ENCODE measurements at regions not wholly inside any gene's neighbourhood (a gene's known extent, or its start where the extent isn't known, plus 50 kb on each side); places are given as distances from the start of the nearest gene placed in this dataset.

DNA sequence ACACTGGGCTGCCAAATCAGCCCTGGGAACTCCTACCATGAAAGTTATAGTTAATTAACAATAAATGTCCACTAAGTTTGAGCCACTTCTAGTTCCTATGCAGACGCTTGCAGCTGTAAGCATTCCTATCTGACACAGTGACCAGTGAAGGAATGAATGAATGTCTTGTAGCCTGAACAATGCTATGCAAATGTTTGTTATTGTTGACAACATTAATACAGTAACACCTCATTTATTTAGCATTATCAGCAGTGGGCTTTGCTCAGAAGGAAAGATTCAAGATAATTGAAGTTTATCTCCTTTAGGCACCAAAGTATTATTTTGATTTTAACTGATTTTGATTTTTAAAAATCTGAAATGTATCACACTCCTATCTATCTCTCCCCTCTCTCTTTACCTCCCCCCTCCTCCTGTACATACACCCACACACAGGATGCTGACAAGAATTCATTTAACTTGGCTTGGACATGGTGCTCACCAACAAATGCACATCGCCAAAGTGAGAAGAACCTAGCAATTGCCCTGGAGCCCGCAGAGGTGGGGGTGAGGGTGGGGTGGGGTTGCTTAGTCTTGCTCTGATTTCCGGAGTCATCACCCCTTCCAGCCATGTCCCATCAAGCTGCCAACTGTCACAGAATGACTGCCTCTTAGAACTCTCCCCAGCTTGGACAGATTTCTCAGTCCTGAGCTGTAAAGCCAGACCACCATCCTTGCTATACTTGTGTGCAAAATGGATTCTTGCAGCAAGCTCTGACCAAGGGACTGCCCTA is 215.3 kb upstream of the CSF3R start:
- no peak overlapping the region for H3K4ac ChIP-seq (replicated peaks; ENCODE audit: insufficient read length, low read depth, low read length)
- no peaks in the 10 kb centered on the region for H3K79me1 ChIP-seq (ENCODE audit: low read depth, low read length)
- H2BK15ac ChIP-seq (ENCODE audit: low read length): no peak overlapping the region
- no peak overlapping the region for H2BK120ac ChIP-seq (replicated peaks; ENCODE audit: low read depth, low read length)
- no peak overlapping the region for H3K14ac ChIP-seq (ENCODE audit: insufficient read length)
- no peak overlapping the region for H3K23ac ChIP-seq (ENCODE audit: insufficient read length)
- no peak overlapping the region for H3K56ac ChIP-seq (replicated peaks; ENCODE audit: insufficient read length, low read depth, low read length)
- FAIRE-seq: no peak
- H3K36me3 ChIP-seq (ENCODE audit: control insufficient read depth in 2 of 4, insufficient read depth in 4 of 4, low read length in 3 of 4): no peaks in the 10 kb centered on the region
- no peaks in the 10 kb centered on the region for H3K9me3 ChIP-seq (ENCODE audit: insufficient read depth in 2 of 2, low read depth in 1 of 2, low read length in 1 of 2)
- no peak overlapping the region for H2BK20ac ChIP-seq (ENCODE audit: low read length)
- no peak overlapping the region for H3K27ac ChIP-seq (ENCODE audit: low read depth, low read length)
- H2AFZ ChIP-seq (ENCODE audit: low read length): no peak overlapping the region
- 92% methylated on average over 4 of the region's 4 CpGs; no CpG with 5 or more reads in 1 of the 2 experiments for WGBS, 2 experiments (ENCODE audit: extremely low coverage in 1 of 2, insufficient coverage in 1 of 2, insufficient read length in 1 of 2, insufficient replicate concordance in 2 of 2, low coverage in 1 of 2, low lambda C conversion rate in 2 of 2, missing lambda C conversion rate in 1 of 2)
- H2BK5ac ChIP-seq (ENCODE audit: low read depth, low read length): no peak overlapping the region
- ChIA-PET CTCF (ENCODE audit: partially characterized antibody) (interaction anchor here (1.0 to 1.9 kb wide), 5 partner anchors 22 to 166 kb away, joined by 3 to 9 read pairs (median 5); no protein-coding TSS in a partner anchor), POLR2A (ENCODE audit: partially characterized antibody) (no interaction called here)
- H3K18ac ChIP-seq (ENCODE audit: extremely low read depth, low read length): no peak overlapping the region
- H4K5ac ChIP-seq (ENCODE audit: insufficient read length, low read depth, low read length): no peak overlapping the region
- H2BK12ac ChIP-seq (ENCODE audit: low read depth, low read length): no peak overlapping the region
- no peak overlapping the region for H4K8ac ChIP-seq (ENCODE audit: extremely low read depth, insufficient read depth, low read length)
- 0 out of 7 replicates have a peak, but pooled peaks cover 0 to 3% (median 0%) of the 10 kb centered on the region in 4 experiments for H3K4me1 ChIP-seq (replicated peaks in 1 of 4; ENCODE audit: control insufficient read depth in 3 of 4, insufficient read depth in 4 of 4, low read length in 3 of 4)
- H3K9ac ChIP-seq (replicated peaks in 1 of 4; ENCODE audit: extremely low read depth in 1 of 4, low read depth in 3 of 4, low read length in 3 of 4): no peak overlapping the region
- H3K4me2 ChIP-seq (ENCODE audit: insufficient read depth in 1 of 2, low read depth in 2 of 2, low read length in 2 of 2): no peak overlapping the region
- H3K23me2 ChIP-seq (ENCODE audit: low read depth, low read length): no peaks in the 10 kb centered on the region
- H4K20me1 ChIP-seq (replicated peaks in 1 of 2; ENCODE audit: control insufficient read depth in 1 of 2, insufficient read depth in 2 of 2, low read length in 2 of 2): peaks cover 0 to 2% of the 10 kb centered on the region in 2 experiments
- H3K79me2 ChIP-seq (ENCODE audit: control insufficient read depth in 1 of 2, insufficient read depth in 2 of 2, low read length in 2 of 2): no peaks in the 10 kb centered on the region
- no peaks in the 10 kb centered on the region; a peak in 1 of 7 replicates for H3K27me3 ChIP-seq (replicated peaks in 1 of 4; ENCODE audit: control insufficient read depth in 3 of 4, extremely low read depth in 1 of 4, insufficient read depth in 3 of 4, low read length in 3 of 4)
- H2AK5ac ChIP-seq (ENCODE audit: low read depth, low read length): no peak overlapping the region
- no peak for DNase-seq (ENCODE audit: low read depth in 1 of 2, low spot score in 2 of 2)
- no peak overlapping the region for H3K4me3 ChIP-seq (ENCODE audit: extremely low read depth in 1 of 4, insufficient read depth in 2 of 4, low read depth in 3 of 4, low read length in 4 of 4)
- no peak overlapping the region for H4K91ac ChIP-seq (replicated peaks; ENCODE audit: insufficient read length, low read length)
- TF ChIP-seq NANOG (IDR thresholded peaks at IDR 0.05; ENCODE audit: insufficient read depth, low read depth, low read length, poor library complexity, severe bottlenecking) (no peak), JUND (IDR thresholded peaks at IDR 0.05; ENCODE audit: low read length) (no peak), TCF12 (IDR thresholded peaks at IDR 0.05; ENCODE audit: low read depth, low read length) (no peak), POLR2AphosphoS5 (IDR thresholded peaks at IDR 0.05; ENCODE audit: low read depth, low read length) (no peak), HDAC2 (IDR thresholded peaks at IDR 0.05; ENCODE audit: borderline replicate concordance in 1 of 2, low read depth in 2 of 2, low read length in 2 of 2) (no peak), ZNF274 (IDR thresholded peaks at IDR 0.05; ENCODE audit: borderline replicate concordance, extremely low read depth, low read length) (no peak), KDM1A (IDR thresholded peaks at IDR 0.05; ENCODE audit: borderline replicate concordance, low read length) (no peak), CHD1 (IDR thresholded peaks at IDR 0.05; ENCODE audit: low read depth, low read length) (no peak)
- TF ChIP-seq, protein P1, sequence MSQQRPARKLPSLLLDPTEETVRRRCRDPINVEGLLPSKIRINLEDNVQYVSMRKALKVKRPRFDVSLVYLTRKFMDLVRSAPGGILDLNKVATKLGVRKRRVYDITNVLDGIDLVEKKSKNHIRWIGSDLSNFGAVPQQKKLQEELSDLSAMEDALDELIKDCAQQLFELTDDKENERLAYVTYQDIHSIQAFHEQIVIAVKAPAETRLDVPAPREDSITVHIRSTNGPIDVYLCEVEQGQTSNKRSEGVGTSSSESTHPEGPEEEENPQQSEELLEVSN (IDR thresholded peaks at IDR 0.05): no peak
- TF ChIP-seq, protein P2, sequence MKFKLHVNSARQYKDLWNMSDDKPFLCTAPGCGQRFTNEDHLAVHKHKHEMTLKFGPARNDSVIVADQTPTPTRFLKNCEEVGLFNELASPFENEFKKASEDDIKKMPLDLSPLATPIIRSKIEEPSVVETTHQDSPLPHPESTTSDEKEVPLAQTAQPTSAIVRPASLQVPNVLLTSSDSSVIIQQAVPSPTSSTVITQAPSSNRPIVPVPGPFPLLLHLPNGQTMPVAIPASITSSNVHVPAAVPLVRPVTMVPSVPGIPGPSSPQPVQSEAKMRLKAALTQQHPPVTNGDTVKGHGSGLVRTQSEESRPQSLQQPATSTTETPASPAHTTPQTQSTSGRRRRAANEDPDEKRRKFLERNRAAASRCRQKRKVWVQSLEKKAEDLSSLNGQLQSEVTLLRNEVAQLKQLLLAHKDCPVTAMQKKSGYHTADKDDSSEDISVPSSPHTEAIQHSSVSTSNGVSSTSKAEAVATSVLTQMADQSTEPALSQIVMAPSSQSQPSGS (IDR thresholded peaks at IDR 0.05; ENCODE audit: low read length): no peak

Data from H1 (cell line).